Gastroesophageal sphincter (tissue), 4 donors: ENCODE measurements at regions not wholly inside any gene's neighbourhood (a gene's known extent, or its start where the extent isn't known, plus 50 kb on each side); places are given as distances from the start of the nearest gene placed in this dataset.
"Not testable (repeated sequence)": the region's sequence is repeated elsewhere in the genome, so short reads cannot be mapped to it uniquely, and the experiment has no call there.

Source experiments
- ATAC-seq: fragments of 150-250 bp; one replicate; pipeline ENCODE4 v1.9.1; 2016; ENCODE audit warnings: mild to moderate bottlenecking, moderate library complexity
- H3K27ac ChIP-seq, 4 donors: fragments of 200-600 bp; sonication (generic) in 3 of 4; 1 replicate in 3 of 4; 2 replicates in 1 of 4; pipeline ENCODE4 v1.5.1; 2016 to 2019
- H3K27me3 ChIP-seq: fragments of 200-600 bp; sonication (generic); one replicate; pipeline ENCODE4 v1.5.1; 2019
- H3K36me3 ChIP-seq, 2 donors: fragments of 200-600 bp; sonication (generic); one replicate each; pipeline ENCODE4 v1.5.1; 2019; ENCODE audit warnings: control low read depth in 1 of 2
- H3K4me1 ChIP-seq, 3 donors: fragments of 200-600 bp; sonication (generic); 1 replicate in 2 of 3; 2 replicates in 1 of 3; pipeline ENCODE4 v1.5.1; 2016 to 2019; ENCODE audit warnings: control low read depth in 2 of 3
- H3K4me3 ChIP-seq, 2 donors: fragments of 200-600 bp; sonication (generic); one replicate each; pipeline ENCODE4 v1.5.1; 2019; ENCODE audit warnings: mild to moderate bottlenecking in 1 of 2, moderate library complexity in 1 of 2
- H3K9me3 ChIP-seq, 3 donors: fragments of 200-600 bp; sonication (generic); one replicate each; pipeline ENCODE4 v1.5.1; 2017 to 2019; ENCODE audit warnings: control low read depth in 2 of 3
- CTCF ChIP-seq, 4 experiments: fragments of 200-600 bp in 2 of 4; fragments of 450-650 bp in 2 of 4; sonication (generic) in 1 of 4; IDR thresholded peaks; one replicate each; pipeline ENCODE4 v1.5.1; 2017 to 2019; ENCODE audit warnings: antibody characterized with exemption in 4 of 4, mild to moderate bottlenecking in 2 of 4, moderate library complexity in 2 of 4
- EP300 ChIP-seq: sonication (generic); formaldehyde crosslinking; IDR thresholded peaks from one replicate; pipeline ENCODE4 v1.6.1; 2017; ENCODE audit warnings: antibody characterized with exemption, mild to moderate bottlenecking
- POLR2A ChIP-seq, 2 donors: fragments of 450-650 bp; IDR thresholded peaks; one replicate each; pipeline ENCODE4 v1.6.1; 2017; ENCODE audit warnings: antibody characterized with exemption in 2 of 2, mild to moderate bottlenecking in 2 of 2, moderate library complexity in 1 of 2
- POLR2AphosphoS5 ChIP-seq: sonication (generic); formaldehyde crosslinking; IDR thresholded peaks from one replicate; pipeline ENCODE4 v1.6.1; 2017; ENCODE audit warnings: antibody characterized with exemption
- WGBS, 2 donors: methylation state at CpG; one replicate each; pipeline ENCODE4 v1.1.5; 2018; ENCODE audit warnings: low coverage in 1 of 2; 5-methylcytosine and 5-hydroxymethylcytosine counted together
- small RNA-seq, 4 donors: library from RNA; depleted of rRNA; stranded (forward); fragments of <200 nt; gene quantifications; one replicate each; pipeline ENCODE3, GENCODE V24; 2016

- TF ChIP-seq EP300 (no peak), CTCF (IDR thresholded peaks at IDR 0.05) (no peak), POLR2AphosphoS5 (no peak), POLR2A (IDR thresholded peaks at IDR 0.05) (no peak)
- H3K4me3 ChIP-seq: no peak overlapping the region
- no peak for ATAC-seq
- H3K9me3 ChIP-seq: peaks cover 0 to 11% (median 0%) of the 10 kb centered on the region in 3 donors
- no peak overlapping the region for H3K27ac ChIP-seq
- H3K36me3 ChIP-seq: no peaks in the 10 kb centered on the region
- 63 to 100% methylated on average over 2 to 4 of the region's 4 CpGs for WGBS, 2 donors
- peaks cover 0 to 10% (median 5%) of the 10 kb centered on the region in 3 donors for H3K4me1 ChIP-seq
- no peaks in the 10 kb centered on the region for H3K27me3 ChIP-seq
Observed at GRCh38 chr11:79501707-79502106, 60.9 kb upstream of the TENM4 start.

DNA sequence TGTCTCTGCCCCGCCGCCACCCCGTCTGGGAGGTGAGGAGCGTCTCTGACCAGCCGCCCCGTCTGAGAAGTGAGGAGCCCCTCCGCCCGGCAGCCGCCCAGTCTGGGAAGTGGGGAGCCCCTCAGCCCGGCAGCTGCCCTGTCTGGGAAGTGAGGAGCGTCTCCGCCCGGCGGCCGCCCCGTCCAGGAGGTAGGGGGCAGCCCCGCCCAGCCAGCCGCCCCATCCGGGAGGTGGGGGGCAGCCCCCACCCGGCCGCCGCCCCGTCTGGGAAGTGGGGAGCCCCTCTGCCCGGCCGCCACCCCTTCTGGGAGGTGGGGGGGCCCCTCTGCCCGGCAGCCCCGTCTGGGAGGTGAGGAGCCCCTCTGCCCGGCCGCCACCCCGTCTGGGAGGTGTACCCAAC lies 59.1 kb upstream of the TENM4 start:
- peaks cover 0 to 11% (median 0%) of the 10 kb centered on the region in 3 donors for H3K9me3 ChIP-seq
- ATAC-seq, H3K4me1 ChIP-seq, H3K4me3 ChIP-seq, H3K36me3 ChIP-seq, H3K27me3 ChIP-seq, H3K27ac ChIP-seq: not testable (repeated sequence)
- WGBS, 2 donors: no CpG with 5 or more reads among the region's 30 CpGs

- Histone ChIP-seq H3K36me3 (no peaks in the 10 kb centered on the region), H3K4me3 (no peak overlapping the region), H3K4me1 (peaks cover 0 to 10% (median 5%) of the 10 kb centered on the region in 3 donors), H3K9me3 (peaks cover 0 to 11% (median 0%) of the 10 kb centered on the region in 3 donors), H3K27ac (no peak overlapping the region), H3K27me3 (no peaks in the 10 kb centered on the region)
- no peak for ATAC-seq
- WGBS, 2 donors: 41 to 43% methylated on average over 4 of the region's 4 CpGs
- TF ChIP-seq CTCF (IDR thresholded peaks at IDR 0.05) (no peak), POLR2A (IDR thresholded peaks at IDR 0.05) (no peak), POLR2AphosphoS5 (no peak), EP300 (no peak)
Observed at GRCh38 chr11:79498667-79499066, 57.8 kb upstream of the TENM4 start.

DNA sequence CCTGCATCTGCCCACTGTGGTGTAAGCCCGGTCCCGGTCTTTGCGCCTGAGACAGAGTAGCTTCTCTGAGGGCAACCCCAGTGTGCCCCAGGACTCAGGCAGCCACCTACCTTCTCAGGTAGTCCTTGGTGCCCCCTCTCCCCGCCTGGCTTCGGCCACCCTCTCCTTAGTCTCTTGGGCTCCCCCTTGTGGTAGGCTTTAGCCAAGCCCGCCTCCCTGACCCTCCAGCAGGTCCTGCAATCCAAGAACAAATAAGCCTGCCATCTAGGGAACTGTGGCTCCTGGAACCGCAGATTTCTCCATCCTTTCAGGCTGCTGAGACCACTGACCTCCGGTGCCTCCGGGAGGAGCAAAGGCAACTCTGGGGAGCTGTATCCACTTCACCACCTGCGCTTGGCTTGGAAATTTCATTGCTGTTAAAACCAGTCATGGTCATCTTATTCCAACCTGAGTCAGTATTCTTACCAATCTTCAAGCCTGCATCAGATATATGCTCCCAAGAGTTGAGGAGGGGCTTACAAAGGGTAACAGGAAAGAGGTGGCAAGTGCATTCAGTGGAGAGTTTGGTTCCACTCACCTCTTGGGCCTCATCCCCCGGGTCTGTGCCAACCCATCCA lies 52.8 kb upstream of the TENM4 start:
- Histone ChIP-seq H3K27ac (no peak overlapping the region), H3K27me3 (peaks cover 6% of the 10 kb centered on the region), H3K9me3 (peaks cover 0 to 11% (median 0%) of the 10 kb centered on the region in 3 donors), H3K4me1 (no peaks in the 10 kb centered on the region), H3K4me3 (no peak overlapping the region), H3K36me3 (no peaks in the 10 kb centered on the region)
- WGBS, 2 donors: 26 to 71% methylated on average over 1 to 8 of the region's 11 CpGs
- TF ChIP-seq CTCF (IDR thresholded peaks at IDR 0.05): peak; percentile 75 to 92 (median 78)
- no peak for TF ChIP-seq EP300
- no peak for TF ChIP-seq POLR2AphosphoS5
- no peak for TF ChIP-seq POLR2A (IDR thresholded peaks at IDR 0.05)
- ATAC-seq: peak; percentile 68

- Histone ChIP-seq H3K27me3 (peaks cover 6% of the 10 kb centered on the region), H3K4me1 (no peaks in the 10 kb centered on the region), H3K9me3 (peaks cover 0 to 1% (median 0%) of the 10 kb centered on the region in 3 donors), H3K27ac (no peak overlapping the region), H3K36me3 (no peaks in the 10 kb centered on the region), H3K4me3 (no peak overlapping the region)
- ATAC-seq: no peak
- no peak for TF ChIP-seq POLR2A (IDR thresholded peaks at IDR 0.05)
- WGBS, 2 donors: 81 to 100% methylated on average over 2 to 4 of the region's 4 CpGs
Observed at GRCh38 chr11:79492008-79492407, 51.2 kb upstream of the TENM4 start.

Small RNAs in the stretch of these regions (small RNA-seq; reads per million reads assigned to genes)
- 0 reads per million in 4 donors for gene AP002802.2
- 0 reads per million in 4 donors for gene MIR4300
- gene MTND4LP18: 0 reads per million in 4 donors
- gene RNU6-544P: 0 reads per million in 4 donors
